ENCODE measurements at regions not wholly inside any gene's neighbourhood (a gene's known extent, or its start where the extent isn't known, plus 50 kb on each side); places are given as distances from the start of the nearest gene placed in this dataset.

DNA sequence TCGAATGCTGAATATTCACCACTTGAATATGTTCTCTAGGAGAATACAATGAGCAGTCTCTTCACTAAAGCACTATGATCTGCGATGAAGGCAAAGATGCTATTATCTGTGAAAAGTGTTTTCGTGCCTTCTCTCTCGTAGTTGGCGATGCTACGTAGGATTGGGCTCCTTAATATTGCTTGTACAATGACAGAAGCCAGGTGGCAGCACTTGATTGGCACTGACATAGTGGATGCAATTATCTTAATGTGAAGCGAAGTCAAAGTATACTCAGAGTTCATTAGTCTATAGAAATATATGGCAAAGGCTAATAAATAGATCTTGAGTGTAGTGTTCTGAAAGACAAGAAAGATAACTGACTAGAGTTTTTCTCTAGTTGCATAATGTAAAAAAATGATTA lies 1135.7 kb upstream of the AGA start:
- no peak overlapping the region for H3K56ac ChIP-seq (ENCODE audit: extremely low read depth, insufficient read depth, low read length)
- intact Hi-C loops (cut with micrococcal nuclease): no loop called here
- in situ Hi-C loops (cut with MboI; ENCODE audit: low sequenced_read_pairs): no loop called here
- no peak overlapping the region for H2AK9ac ChIP-seq (replicated peaks; ENCODE audit: low read depth, low read length, poor library complexity)
- H3K27ac ChIP-seq (ENCODE audit: insufficient read depth, low read length): no peak overlapping the region
- no peak overlapping the region for H4K5ac ChIP-seq (ENCODE audit: low read depth, low read length)
- no peak overlapping the region for H2AK5ac ChIP-seq (ENCODE audit: low read depth, low read length)
- TF ChIP-seq, protein P1, sequence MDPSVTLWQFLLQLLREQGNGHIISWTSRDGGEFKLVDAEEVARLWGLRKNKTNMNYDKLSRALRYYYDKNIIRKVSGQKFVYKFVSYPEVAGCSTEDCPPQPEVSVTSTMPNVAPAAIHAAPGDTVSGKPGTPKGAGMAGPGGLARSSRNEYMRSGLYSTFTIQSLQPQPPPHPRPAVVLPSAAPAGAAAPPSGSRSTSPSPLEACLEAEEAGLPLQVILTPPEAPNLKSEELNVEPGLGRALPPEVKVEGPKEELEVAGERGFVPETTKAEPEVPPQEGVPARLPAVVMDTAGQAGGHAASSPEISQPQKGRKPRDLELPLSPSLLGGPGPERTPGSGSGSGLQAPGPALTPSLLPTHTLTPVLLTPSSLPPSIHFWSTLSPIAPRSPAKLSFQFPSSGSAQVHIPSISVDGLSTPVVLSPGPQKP (IDR thresholded peaks at IDR 0.05; ENCODE audit: borderline replicate concordance, low read depth, low read length): no peak
- ChIA-PET POLR2A (ENCODE audit: unreplicated experiment) (no interaction called here), CTCF (no interaction called here)
- no CpG with 5 or more reads among the region's 7 CpGs for WGBS, 2 experiments (ENCODE audit: extremely low coverage in 2 of 2, insufficient read length in 1 of 2)
- H3K4me3 ChIP-seq (ENCODE audit: insufficient read depth, low read depth, low read length): no peak overlapping the region
- no peaks in the 10 kb centered on the region for H3K36me3 ChIP-seq (ENCODE audit: control insufficient read depth, insufficient read depth, low read length)
- no peak overlapping the region for H2BK20ac ChIP-seq (ENCODE audit: low read depth, low read length)
- H3K23ac ChIP-seq (ENCODE audit: low read depth, low read length): no peak overlapping the region
- H3K9me3 ChIP-seq (ENCODE audit: control insufficient read depth, insufficient read depth, low read length): peaks cover 2% of the 10 kb centered on the region; the same call in 1 of the 2 replicates
- H2BK120ac ChIP-seq (ENCODE audit: low read depth, low read length): no peak overlapping the region
- no peaks in the 10 kb centered on the region for H3K79me1 ChIP-seq (ENCODE audit: low read depth in 1 of 2, low read length in 2 of 2)
- H3K27me3 ChIP-seq (ENCODE audit: control insufficient read depth, insufficient read depth, low read length): no peaks in the 10 kb centered on the region
- no peak for DNase-seq
- H2BK15ac ChIP-seq (ENCODE audit: low read depth, low read length): no peak overlapping the region
- no peak overlapping the region for H4K91ac ChIP-seq (ENCODE audit: insufficient read depth, low read depth, low read length)
- no peaks in the 10 kb centered on the region for H3K4me1 ChIP-seq (ENCODE audit: control insufficient read depth, insufficient read depth, low read length)
- H3K14ac ChIP-seq (replicated peaks; ENCODE audit: low read depth, low read length): no peak overlapping the region
- no peak overlapping the region for H3K9ac ChIP-seq (ENCODE audit: low read depth, low read length)
- no TSS peak for BruUV-seq (replicated peaks)
- H3K4me2 ChIP-seq (ENCODE audit: low read depth, low read length): no peak overlapping the region
- H3K9me1 ChIP-seq (ENCODE audit: insufficient read depth, low read length): no peaks in the 10 kb centered on the region
- no peaks in the 10 kb centered on the region for H4K20me1 ChIP-seq (ENCODE audit: insufficient read depth, low read length)
- H3K4ac ChIP-seq (ENCODE audit: low read depth, low read length): no peak overlapping the region
- ATAC-seq (ENCODE audit: low read depth): no peak
- no peak overlapping the region for H2BK5ac ChIP-seq (ENCODE audit: low read depth, low read length, poor library complexity, severe bottlenecking)
- no peak overlapping the region for H3K18ac ChIP-seq (ENCODE audit: low read depth, low read length)
- no peak overlapping the region for H4K8ac ChIP-seq (ENCODE audit: low read depth in 2 of 2, low read length in 2 of 2)
- dilution Hi-C loops (cut with HindIII; ENCODE audit: low sequenced_read_pairs, unreplicated experiment): no loop called here
- H2AFZ ChIP-seq (replicated peaks; ENCODE audit: low read length, poor library complexity): no peak overlapping the region

All from IMR-90 (cell line).